ENCODE measurements at regions not wholly inside any gene's neighbourhood (a gene's known extent, or its start where the extent isn't known, plus 50 kb on each side); places are given as distances from the start of the nearest gene placed in this dataset.
"Not testable (repeated sequence)": the region's sequence is repeated elsewhere in the genome, so short reads cannot be mapped to it uniquely, and the experiment has no call there.

- DNase-seq: peak; percentile 49
Measured at GRCh38 chr13:78978381-78978998, 319.5 kb upstream of the OBI1 start.

GRCh38 chr13:78977311-78977710 lies 318.4 kb upstream of the OBI1 start:
- no peak for DNase-seq

GRCh38 chr13:78976696-78977095 lies 317.7 kb upstream of the OBI1 start:
- DNase-seq: no peak

- DNase-seq: no peak
Measured at GRCh38 chr13:78972561-78972960, 313.6 kb upstream of the OBI1 start.

GRCh38 chr13:78971355-78972025 lies 312.5 kb upstream of the OBI1 start:
- no peak for DNase-seq

- no peak for DNase-seq
Measured at GRCh38 chr13:78960881-78961280, 301.9 kb upstream of the OBI1 start.

GRCh38 chr13:78958006-78958405 lies 299.1 kb upstream of the OBI1 start:
- DNase-seq: peak; percentile 6

GRCh38 chr13:78940455-78941130 lies 281.6 kb upstream of the OBI1 start:
- DNase-seq: no peak

GRCh38 chr13:78934336-78934735 lies 275.4 kb upstream of the OBI1 start:
- DNase-seq: no peak

- DNase-seq: no peak
Measured at GRCh38 chr13:78915015-78915414, 256.1 kb upstream of the OBI1 start.

- DNase-seq: no peak
Measured at GRCh38 chr13:78913656-78914055, 254.7 kb upstream of the OBI1 start.

- no peak for DNase-seq
Measured at GRCh38 chr13:78910147-78910546, 251.2 kb upstream of the OBI1 start.

GRCh38 chr13:78909276-78909675 lies 250.3 kb upstream of the OBI1 start:
- DNase-seq: no peak

- no peak for DNase-seq
Measured at GRCh38 chr13:78907006-78907405, 248.1 kb upstream of the OBI1 start.

- no peak for DNase-seq
Measured at GRCh38 chr13:78897200-78897599, 238.2 kb upstream of the OBI1 start.

- DNase-seq: no peak
Measured at GRCh38 chr13:78884571-78884970, 225.6 kb upstream of the OBI1 start.

- peak; percentile 12 for DNase-seq
Measured at GRCh38 chr13:78881751-78882150, 222.8 kb upstream of the OBI1 start.

- no peak for DNase-seq
Measured at GRCh38 chr13:78881054-78881453, 222.1 kb upstream of the OBI1 start.

GRCh38 chr13:78876915-78877549 lies 218.1 kb upstream of the OBI1 start:
- DNase-seq: no peak

GRCh38 chr13:78875792-78876580 lies 217.0 kb upstream of the OBI1 start:
- no peak for DNase-seq

- no peak for DNase-seq
Measured at GRCh38 chr13:78868991-78869390, 210.0 kb upstream of the OBI1 start.

- DNase-seq: no peak
Measured at GRCh38 chr13:78867655-78868054, 208.7 kb upstream of the OBI1 start.

- DNase-seq: not testable (repeated sequence)
Measured at GRCh38 chr13:78866076-78866475, 207.1 kb upstream of the OBI1 start.
